ENCODE measurements at regions not wholly inside any gene's neighbourhood (a gene's known extent, or its start where the extent isn't known, plus 50 kb on each side); places are given as distances from the start of the nearest gene placed in this dataset.

GRCh38 chr7:94740509-94740908 is 84.6 kb upstream of the SGCE start:
- no TSS peak for BruUV-seq (replicated peaks)
- TF ChIP-seq POLR2AphosphoS5 (IDR thresholded peaks at IDR 0.05; ENCODE audit: insufficient read depth, low read depth, low read length) = no peak
- Histone ChIP-seq H3K4me1 (ENCODE audit: control insufficient read depth, extremely low read depth, insufficient read depth, low read length) (no peaks in the 10 kb centered on the region), H2AFZ (ENCODE audit: low read depth, low read length) (no peak overlapping the region), H3K9ac (replicated peaks; ENCODE audit: extremely low read depth, insufficient read depth, low read length) (no peak overlapping the region), H3K79me2 (ENCODE audit: control insufficient read depth, insufficient read depth, low read length) (no peaks in the 10 kb centered on the region), H3K4me3 (replicated peaks in 1 of 3; ENCODE audit: insufficient read depth in 1 of 3, low read depth in 1 of 3, low read length in 3 of 3) (no peak overlapping the region), H3K27me3 (ENCODE audit: control insufficient read depth in 2 of 2, insufficient read depth in 2 of 2, low read length in 2 of 2) (no peaks in the 10 kb centered on the region), H3K36me3 (ENCODE audit: control insufficient read depth in 2 of 2, extremely low read depth in 1 of 2, insufficient read depth in 2 of 2, low read length in 2 of 2) (no peaks in the 10 kb centered on the region), H3K27ac (ENCODE audit: insufficient read depth, low read depth, low read length) (no peak overlapping the region), H4K20me1 (replicated peaks; ENCODE audit: control insufficient read depth, extremely low read depth, insufficient read depth, low read length) (no peaks in the 10 kb centered on the region), H3K4me2 (ENCODE audit: insufficient read depth, low read length) (no peak overlapping the region), H3K9me1 (replicated peaks; ENCODE audit: control insufficient read depth, extremely low read depth, insufficient read depth, low read length) (no peaks in the 10 kb centered on the region), H3K9me3 (replicated peaks; ENCODE audit: control insufficient read depth, insufficient read depth, low read length) (no peaks in the 10 kb centered on the region)
- ChIA-PET POLR2A (no interaction called here), CTCF (no interaction called here)
- intact Hi-C loops (cut with micrococcal nuclease) (no loop called here), dilution Hi-C loops (cut with MboI; ENCODE audit: extremely low pct_ligation_motif_present, low sequenced_read_pairs) (no loop called here)
- FAIRE-seq (no peak), DNase-seq (ENCODE audit: low read depth, low spot score) (no peak)

- no peaks in the 10 kb centered on the region for H3K9me1 ChIP-seq (replicated peaks; ENCODE audit: control insufficient read depth, extremely low read depth, insufficient read depth, low read length)
- TF ChIP-seq MAX (IDR thresholded peaks at IDR 0.05; ENCODE audit: insufficient read depth, insufficient read length) = no peak
- H3K36me3 ChIP-seq (ENCODE audit: control insufficient read depth in 2 of 2, extremely low read depth in 1 of 2, insufficient read depth in 2 of 2, low read length in 2 of 2) = no peaks in the 10 kb centered on the region
- H3K9me3 ChIP-seq (replicated peaks; ENCODE audit: control insufficient read depth, insufficient read depth, low read length) = no peaks in the 10 kb centered on the region
- H3K27ac ChIP-seq (ENCODE audit: insufficient read depth, low read depth, low read length) = no peak overlapping the region
- intact Hi-C loops (cut with micrococcal nuclease) (no loop called here), dilution Hi-C loops (cut with MboI; ENCODE audit: extremely low pct_ligation_motif_present, low sequenced_read_pairs) (no loop called here)
- H3K9ac ChIP-seq (replicated peaks; ENCODE audit: extremely low read depth, insufficient read depth, low read length) = no peak overlapping the region
- no TSS peak for BruUV-seq (replicated peaks)
- CTCF ChIA-PET = no interaction called here
- no peaks in the 10 kb centered on the region for H4K20me1 ChIP-seq (replicated peaks; ENCODE audit: control insufficient read depth, extremely low read depth, insufficient read depth, low read length)
- POLR2A ChIA-PET = no interaction called here
- no peak overlapping the region for H3K4me2 ChIP-seq (ENCODE audit: insufficient read depth, low read length)
- H3K4me1 ChIP-seq (ENCODE audit: control insufficient read depth, extremely low read depth, insufficient read depth, low read length) = no peaks in the 10 kb centered on the region
- no peak overlapping the region for H2AFZ ChIP-seq (ENCODE audit: low read depth, low read length)
- no peak for DNase-seq (ENCODE audit: low read depth, low spot score)
- H3K4me3 ChIP-seq (replicated peaks in 1 of 3; ENCODE audit: insufficient read depth in 1 of 3, low read depth in 1 of 3, low read length in 3 of 3) = no peak overlapping the region
- FAIRE-seq = no peak
- no peaks in the 10 kb centered on the region for H3K27me3 ChIP-seq (ENCODE audit: control insufficient read depth in 2 of 2, insufficient read depth in 2 of 2, low read length in 2 of 2)
- H3K79me2 ChIP-seq (ENCODE audit: control insufficient read depth, insufficient read depth, low read length) = no peaks in the 10 kb centered on the region
Observed at GRCh38 chr7:94741179-94741578, 85.2 kb upstream of the SGCE start.
